CD4-positive, CD25-positive, alpha-beta regulatory T cell (primary cell): ENCODE measurements at regions not wholly inside any gene's neighbourhood (a gene's known extent, or its start where the extent isn't known, plus 50 kb on each side); places are given as distances from the start of the nearest gene placed in this dataset.

Experiments
- ATAC-seq, 2 donors: fragments of 150-1000 bp; cut with Tn5 transposase; one replicate each; pipeline ENCODE4 v1.10.0; 2021; ENCODE audit warnings: low read depth in 2 of 2, moderate number of reproducible peaks in 2 of 2, moderate library complexity in 1 of 2
- DNase-seq, 3 donors: peaks; one replicate each; pipeline versions ENCODE4 v3.0.0 to v3.0.0-alpha.2; 2012 to 2022; ENCODE audit warnings: mixed read lengths in 1 of 3
- H3K27ac ChIP-seq: one replicate; pipeline ENCODE4 v1.7.0; 2013; ENCODE audit warnings: mild to moderate bottlenecking, low read length; ENCODE audit not compliant: insufficient read depth, poor library complexity, severe bottlenecking
- H3K27me3 ChIP-seq: one replicate; pipeline ENCODE4 v1.7.0; 2013; ENCODE audit warnings: low read length; ENCODE audit not compliant: control insufficient read depth, insufficient read depth
- H3K36me3 ChIP-seq: one replicate; pipeline ENCODE4 v1.7.0; 2013; ENCODE audit warnings: mild to moderate bottlenecking, low read length, moderate library complexity; ENCODE audit not compliant: control insufficient read depth, insufficient read depth
- H3K4me1 ChIP-seq: 2 replicates; pipeline ENCODE4 v1.7.0; 2013; ENCODE audit warnings: mild to moderate bottlenecking, low read length; ENCODE audit not compliant: insufficient read depth, control insufficient read depth, poor library complexity, severe bottlenecking
- H3K4me3 ChIP-seq: one replicate; pipeline ENCODE4 v1.7.0; 2013; ENCODE audit warnings: low read depth, mild to moderate bottlenecking, low read length, moderate library complexity
- H3K9me3 ChIP-seq, 2 experiments: 1 replicate in 1 of 2; 2 replicates in 1 of 2; pipeline ENCODE4 v1.7.0; 2013; ENCODE audit warnings: low read length in 2 of 2, mild to moderate bottlenecking in 1 of 2, moderate library complexity in 1 of 2; ENCODE audit not compliant: control insufficient read depth in 2 of 2
- H3K27ac Mint-ChIP-seq, 3 donors: one replicate each; pipeline ENCODE4 v1.8.0; 2020 to 2022; ENCODE audit warnings: mild to moderate bottlenecking in 3 of 3, mixed read lengths in 3 of 3, moderate library complexity in 2 of 3
- H3K27me3 Mint-ChIP-seq: one replicate; pipeline ENCODE4 v1.8.0; 2022; ENCODE audit warnings: mild to moderate bottlenecking, mixed read lengths
- H3K36me3 Mint-ChIP-seq: one replicate; pipeline ENCODE4 v1.8.0; 2020; ENCODE audit warnings: mixed read lengths
- H3K4me1 Mint-ChIP-seq, 4 donors: one replicate each; pipeline ENCODE4 v1.8.0; 2020 to 2022; ENCODE audit warnings: mixed read lengths in 4 of 4, mild to moderate bottlenecking in 1 of 4
- H3K4me3 Mint-ChIP-seq, 4 donors: one replicate each; pipeline ENCODE4 v1.8.0; 2020 to 2022; ENCODE audit warnings: mild to moderate bottlenecking in 4 of 4, mixed read lengths in 4 of 4, moderate library complexity in 3 of 4
- H3K9me3 Mint-ChIP-seq, 7 donors: one replicate each; pipeline ENCODE4 v1.8.0; 2020 to 2022; ENCODE audit warnings: mixed read lengths in 7 of 7, mild to moderate bottlenecking in 3 of 7, moderate library complexity in 2 of 7

DNA sequence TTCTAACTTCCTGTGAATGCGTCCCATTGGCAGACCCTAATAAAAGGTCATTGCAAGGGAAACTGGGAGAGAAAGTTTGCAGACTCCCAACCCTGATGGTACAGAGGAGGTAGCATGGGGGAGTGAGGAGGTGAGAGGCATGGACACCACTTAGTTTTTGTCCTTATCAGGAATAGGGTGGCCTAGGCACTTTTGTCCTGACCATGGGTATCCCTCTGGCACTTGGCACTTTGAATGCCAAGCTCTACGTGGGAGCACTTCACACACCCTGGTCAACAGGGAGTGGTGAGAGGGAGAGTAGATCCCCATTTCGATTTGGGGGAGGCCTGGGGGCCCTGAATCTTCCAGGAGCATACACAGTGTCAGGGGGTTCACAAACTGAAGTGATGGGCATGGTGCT lies 75.6 kb upstream of the SH3PXD2B start:
- Mint-ChIP-seq H3K27me3 (peaks cover 10% of the 10 kb centered on the region), H3K36me3 (no peaks in the 10 kb centered on the region), H3K27ac (no peak overlapping the region), H3K9me3 (peaks cover 0 to 4% (median 0%) of the 10 kb centered on the region in 7 donors), H3K4me3 (no peak overlapping the region), H3K4me1 (no peaks in the 10 kb centered on the region)
- H3K27me3 ChIP-seq = no peaks in the 10 kb centered on the region
- no peak overlapping the region for H3K27ac ChIP-seq
- no peaks in the 10 kb centered on the region for H3K4me1 ChIP-seq
- H3K9me3 ChIP-seq = no peaks in the 10 kb centered on the region
- ATAC-seq = no peak
- no peak overlapping the region for H3K4me3 ChIP-seq
- no peak for DNase-seq
- H3K36me3 ChIP-seq = no peaks in the 10 kb centered on the region

DNA sequence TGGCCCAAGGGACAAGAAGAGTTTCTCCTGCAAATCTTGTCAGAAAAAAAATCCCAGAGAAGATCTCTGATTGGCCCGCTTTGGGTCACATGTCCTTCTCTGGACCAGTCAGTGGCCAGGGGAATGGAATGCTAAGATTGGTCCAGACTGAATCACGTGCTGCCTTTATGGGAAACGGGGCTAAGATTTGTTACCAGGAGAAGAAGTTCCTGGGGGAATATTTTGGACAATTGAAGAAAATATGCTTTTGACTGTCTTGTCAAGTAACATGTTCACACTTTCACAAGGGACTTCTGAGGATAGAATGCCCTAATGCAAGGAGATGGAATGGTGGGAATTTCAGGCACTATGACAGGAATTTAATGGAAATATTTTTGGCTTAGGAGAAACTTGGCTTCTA lies 74.1 kb upstream of the SH3PXD2B start:
- H3K9me3 ChIP-seq = no peaks in the 10 kb centered on the region
- no peak overlapping the region for H3K4me3 ChIP-seq
- H3K4me1 ChIP-seq = no peaks in the 10 kb centered on the region
- ATAC-seq (no peak), DNase-seq (no peak)
- no peak overlapping the region for H3K27ac ChIP-seq
- H3K27me3 ChIP-seq = no peaks in the 10 kb centered on the region
- no peak overlapping the region for H3K4me3 Mint-ChIP-seq
- H3K4me1 Mint-ChIP-seq = no peaks in the 10 kb centered on the region
- no peaks in the 10 kb centered on the region for H3K36me3 ChIP-seq
- no peaks in the 10 kb centered on the region for H3K36me3 Mint-ChIP-seq
- peaks cover 0 to 4% (median 0%) of the 10 kb centered on the region in 7 donors for H3K9me3 Mint-ChIP-seq
- no peak overlapping the region for H3K27ac Mint-ChIP-seq
- peaks cover 10% of the 10 kb centered on the region for H3K27me3 Mint-ChIP-seq

DNA sequence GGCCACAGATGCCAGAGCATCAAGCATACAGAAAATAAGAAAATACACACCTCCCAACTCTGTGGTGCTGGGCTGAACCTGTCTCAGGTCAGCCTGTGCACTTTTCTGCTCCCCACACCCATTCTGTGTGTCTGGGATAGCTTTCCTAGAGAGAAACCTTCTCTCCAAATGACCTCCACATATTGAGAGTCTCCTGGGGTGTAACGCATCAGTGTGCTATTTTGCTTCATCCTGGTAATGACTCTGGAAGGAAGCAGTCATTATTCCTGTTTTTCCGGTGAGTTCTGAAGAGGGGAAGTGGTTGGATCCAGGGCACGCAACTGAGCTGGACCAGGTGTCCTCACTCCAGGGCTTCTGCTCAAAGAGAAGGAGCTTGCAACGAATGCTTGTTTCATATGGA lies 73.2 kb upstream of the SH3PXD2B start:
- H3K36me3 Mint-ChIP-seq = no peaks in the 10 kb centered on the region
- H3K4me3 ChIP-seq = no peak overlapping the region
- H3K9me3 ChIP-seq = no peaks in the 10 kb centered on the region
- H3K4me3 Mint-ChIP-seq = no peak overlapping the region
- H3K27ac ChIP-seq = no peak overlapping the region
- H3K36me3 ChIP-seq = no peaks in the 10 kb centered on the region
- DNase-seq (no peak), ATAC-seq (no peak)
- H3K27me3 Mint-ChIP-seq = peaks cover 10% of the 10 kb centered on the region
- no peaks in the 10 kb centered on the region for H3K4me1 Mint-ChIP-seq
- H3K9me3 Mint-ChIP-seq = peaks cover 0 to 4% (median 0%) of the 10 kb centered on the region in 7 donors
- no peak overlapping the region for H3K27ac Mint-ChIP-seq
- no peaks in the 10 kb centered on the region for H3K4me1 ChIP-seq
- H3K27me3 ChIP-seq = no peaks in the 10 kb centered on the region

DNA sequence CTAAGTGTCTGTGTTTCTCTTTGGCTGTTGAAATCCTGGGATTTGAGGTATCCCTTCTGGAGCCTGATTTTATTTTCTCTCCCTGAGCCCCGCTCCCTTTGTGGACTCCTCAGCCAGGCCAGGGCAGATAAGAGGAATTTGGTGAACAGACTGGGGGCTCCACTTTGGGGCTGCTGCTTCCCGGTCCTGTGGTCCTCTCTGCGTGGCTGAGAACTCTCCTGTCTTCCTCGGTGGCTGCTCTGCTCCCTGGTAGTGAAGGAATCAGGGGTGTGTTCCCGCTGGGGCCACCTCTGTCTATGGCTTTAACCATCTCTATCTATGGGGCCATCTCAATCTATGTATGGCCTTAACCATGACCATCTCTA lies 71.7 kb upstream of the SH3PXD2B start:
- ATAC-seq = no peak
- H3K9me3 Mint-ChIP-seq = peaks cover 0 to 12% (median 8%) of the 10 kb centered on the region in 7 donors

DNA sequence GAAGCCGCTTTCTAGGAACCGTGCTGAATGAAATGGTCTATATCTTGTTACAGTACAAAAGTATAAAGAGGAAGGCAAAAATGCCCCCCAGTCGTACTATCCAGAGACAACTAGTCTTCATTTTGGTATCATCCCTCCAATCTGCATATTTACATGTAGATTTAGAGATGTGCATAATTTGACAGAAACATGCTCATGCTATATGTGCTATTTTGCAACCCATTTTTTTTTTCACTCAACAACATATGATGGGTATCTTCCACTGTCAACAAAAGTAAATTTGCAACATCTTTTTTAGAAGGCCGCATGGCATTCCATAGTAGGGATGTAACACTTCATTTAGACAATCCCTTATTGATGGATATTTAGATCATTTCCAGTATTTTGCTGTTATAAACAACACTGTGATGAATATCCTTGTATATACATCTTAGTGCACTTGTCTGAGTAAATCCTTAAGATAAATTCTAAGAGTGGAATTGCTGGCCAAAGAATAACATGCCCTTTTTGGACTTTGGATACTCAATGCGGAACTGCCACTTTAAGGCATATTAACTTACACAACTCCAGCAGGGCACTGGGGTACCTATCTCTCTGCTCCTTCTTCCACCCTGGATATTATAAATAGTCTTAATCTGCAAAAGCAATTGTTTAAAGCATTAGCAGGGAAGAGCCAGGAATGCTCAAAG lies 71.1 kb upstream of the SH3PXD2B start:
- H3K4me3 ChIP-seq = no peak overlapping the region
- H3K27me3 ChIP-seq = no peaks in the 10 kb centered on the region
- H3K27ac ChIP-seq = no peak overlapping the region
- no peaks in the 10 kb centered on the region for H3K36me3 ChIP-seq
- Mint-ChIP-seq H3K36me3 (no peaks in the 10 kb centered on the region), H3K4me3 (no peak overlapping the region), H3K27ac (no peak overlapping the region), H3K27me3 (peaks cover 9% of the 10 kb centered on the region), H3K9me3 (peaks cover 2 to 15% (median 10%) of the 10 kb centered on the region in 7 donors), H3K4me1 (no peaks in the 10 kb centered on the region)
- ATAC-seq (no peak), DNase-seq (no peak)
- H3K9me3 ChIP-seq = peaks cover 3 to 5% of the 10 kb centered on the region in 2 experiments
- no peaks in the 10 kb centered on the region for H3K4me1 ChIP-seq

More for the DNA sequence above, 71.7 kb upstream of the SH3PXD2B start:
- Histone ChIP-seq H3K27ac (no peak overlapping the region), H3K4me3 (no peak overlapping the region), H3K36me3 (no peaks in the 10 kb centered on the region), H3K9me3 (peaks cover 3 to 5% of the 10 kb centered on the region in 2 experiments), H3K27me3 (no peaks in the 10 kb centered on the region), H3K4me1 (no peaks in the 10 kb centered on the region)
- no peaks in the 10 kb centered on the region for H3K4me1 Mint-ChIP-seq
- H3K36me3 Mint-ChIP-seq = no peaks in the 10 kb centered on the region
- no peak for DNase-seq
- peaks cover 10% of the 10 kb centered on the region for H3K27me3 Mint-ChIP-seq
- H3K4me3 Mint-ChIP-seq = no peak overlapping the region
- H3K27ac Mint-ChIP-seq = no peak overlapping the region

DNA sequence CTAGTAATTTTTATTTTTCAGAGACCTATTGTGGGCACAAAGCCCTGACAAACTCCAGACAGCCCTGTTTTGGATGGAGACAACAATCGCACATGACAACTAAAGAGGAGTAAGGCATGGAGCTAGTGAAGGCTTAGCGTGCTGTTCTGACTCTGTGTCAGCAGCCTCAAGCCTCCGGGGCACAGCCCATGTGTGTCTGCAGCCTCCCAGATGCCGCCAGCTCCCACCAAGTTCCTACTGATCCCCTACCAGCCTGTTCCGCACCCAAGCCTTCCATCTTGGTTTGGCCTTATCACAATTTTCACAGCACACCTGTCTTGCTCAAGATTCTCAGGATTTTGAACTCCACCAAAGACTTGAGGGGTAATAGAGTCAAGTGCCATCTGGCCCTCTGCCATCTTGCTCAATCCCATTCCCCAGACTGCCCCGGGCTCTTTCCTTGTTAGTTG lies 70.3 kb upstream of the SH3PXD2B start:
- H3K9me3 ChIP-seq = peaks cover 3 to 5% of the 10 kb centered on the region in 2 experiments
- no peaks in the 10 kb centered on the region for H3K36me3 Mint-ChIP-seq
- no peak overlapping the region for H3K4me3 ChIP-seq
- H3K4me1 Mint-ChIP-seq = no peaks in the 10 kb centered on the region
- ATAC-seq (no peak), DNase-seq (no peak)
- H3K36me3 ChIP-seq = no peaks in the 10 kb centered on the region
- H3K27me3 ChIP-seq = no peaks in the 10 kb centered on the region
- H3K27ac Mint-ChIP-seq = no peak overlapping the region
- H3K4me3 Mint-ChIP-seq = no peak overlapping the region
- H3K27ac ChIP-seq = no peak overlapping the region
- no peaks in the 10 kb centered on the region for H3K4me1 ChIP-seq
- H3K27me3 Mint-ChIP-seq = peaks cover 5% of the 10 kb centered on the region
- H3K9me3 Mint-ChIP-seq = peaks cover 3 to 18% (median 13%) of the 10 kb centered on the region in 7 donors

DNA sequence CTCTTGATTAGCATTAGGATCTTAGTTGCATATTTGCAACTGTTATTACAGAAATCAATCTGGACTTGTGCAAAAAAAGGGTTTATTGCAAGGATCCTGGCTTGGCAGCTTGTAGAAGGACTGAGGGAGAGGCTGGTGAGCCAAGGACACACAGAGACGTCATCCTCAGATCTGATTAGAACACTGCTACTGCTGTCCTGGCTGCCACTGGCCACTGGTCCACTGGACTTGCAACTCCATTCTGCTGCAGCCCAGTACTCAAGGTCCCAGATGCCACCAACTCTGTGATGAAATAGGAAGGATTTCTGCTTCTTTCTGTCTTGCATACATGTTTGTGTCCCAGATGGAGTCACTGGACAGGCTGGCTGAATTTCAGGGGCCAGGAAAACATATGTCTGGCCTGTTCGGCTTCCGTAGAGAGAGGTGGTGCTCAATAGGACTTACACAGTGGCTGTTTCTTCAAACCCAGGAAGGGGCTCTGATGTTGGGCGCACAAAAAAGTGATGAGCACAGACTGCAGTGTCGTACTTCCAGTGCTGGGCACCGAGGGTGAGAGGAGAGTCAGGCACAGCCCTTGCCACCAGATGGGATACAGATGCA lies 68.9 kb upstream of the SH3PXD2B start:
- no peaks in the 10 kb centered on the region for H3K4me1 ChIP-seq
- DNase-seq (no peak), ATAC-seq (no peak)
- H3K36me3 ChIP-seq = no peaks in the 10 kb centered on the region
- no peak overlapping the region for H3K27ac ChIP-seq
- Mint-ChIP-seq H3K36me3 (no peaks in the 10 kb centered on the region), H3K4me1 (no peaks in the 10 kb centered on the region), H3K9me3 (peaks cover 4 to 19% (median 13%) of the 10 kb centered on the region in 7 donors), H3K4me3 (no peak overlapping the region), H3K27ac (no peak overlapping the region), H3K27me3 (no peaks in the 10 kb centered on the region)
- H3K9me3 ChIP-seq = peaks cover 3 to 5% of the 10 kb centered on the region in 2 experiments
- H3K4me3 ChIP-seq = no peak overlapping the region
- no peaks in the 10 kb centered on the region for H3K27me3 ChIP-seq
